Fibroblast of pulmonary artery (primary cell): ENCODE measurements at regions not wholly inside any gene's neighbourhood (a gene's known extent, or its start where the extent isn't known, plus 50 kb on each side); places are given as distances from the start of the nearest gene placed in this dataset.

Experiments used
- DNase-seq: peaks from one replicate; pipeline ENCODE4 v3.0.0-alpha.2; 2010; ENCODE audit warnings: low read depth
- H3K4me3 ChIP-seq: replicated peaks from 2 replicates; pipeline ENCODE4 v1.5.1; 2011; ENCODE audit warnings: low read depth, mild to moderate bottlenecking, control low read depth, low read length, moderate library complexity
- TF ChIP-seq, protein P1 (sequence below): IDR thresholded peaks from 2 replicates; pipeline ENCODE4 v1.5.1; 2011; ENCODE audit warnings: mild to moderate bottlenecking, control low read depth, low read length, inconsistent platforms; ENCODE audit errors: missing control alignments

DNA sequence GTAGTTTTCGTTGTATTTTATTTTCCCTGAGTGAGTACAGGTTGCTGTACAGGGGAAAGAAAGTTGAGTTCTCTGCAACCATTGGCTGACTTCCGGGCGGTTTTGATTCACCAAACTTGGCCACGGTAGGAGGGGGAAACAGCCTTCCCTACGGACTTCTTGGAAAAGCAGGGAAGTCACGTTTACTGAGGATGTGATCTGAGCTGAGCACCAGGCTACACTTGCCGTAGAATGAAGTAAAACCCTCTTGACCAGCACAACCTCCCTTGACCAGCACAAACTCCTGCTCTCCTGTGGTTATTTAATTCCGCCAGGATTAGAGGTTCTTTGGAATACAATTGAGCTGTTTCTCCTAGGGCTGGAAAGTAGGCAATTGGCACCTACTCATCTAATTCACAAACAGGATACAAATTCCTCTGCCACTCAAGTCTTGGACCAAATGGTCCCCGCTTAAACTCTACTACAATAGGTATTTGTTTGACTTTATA lies 242.0 kb upstream of the RBFOX1 start:
- H3K4me3 ChIP-seq = no peak overlapping the region
- TF ChIP-seq, protein P1, sequence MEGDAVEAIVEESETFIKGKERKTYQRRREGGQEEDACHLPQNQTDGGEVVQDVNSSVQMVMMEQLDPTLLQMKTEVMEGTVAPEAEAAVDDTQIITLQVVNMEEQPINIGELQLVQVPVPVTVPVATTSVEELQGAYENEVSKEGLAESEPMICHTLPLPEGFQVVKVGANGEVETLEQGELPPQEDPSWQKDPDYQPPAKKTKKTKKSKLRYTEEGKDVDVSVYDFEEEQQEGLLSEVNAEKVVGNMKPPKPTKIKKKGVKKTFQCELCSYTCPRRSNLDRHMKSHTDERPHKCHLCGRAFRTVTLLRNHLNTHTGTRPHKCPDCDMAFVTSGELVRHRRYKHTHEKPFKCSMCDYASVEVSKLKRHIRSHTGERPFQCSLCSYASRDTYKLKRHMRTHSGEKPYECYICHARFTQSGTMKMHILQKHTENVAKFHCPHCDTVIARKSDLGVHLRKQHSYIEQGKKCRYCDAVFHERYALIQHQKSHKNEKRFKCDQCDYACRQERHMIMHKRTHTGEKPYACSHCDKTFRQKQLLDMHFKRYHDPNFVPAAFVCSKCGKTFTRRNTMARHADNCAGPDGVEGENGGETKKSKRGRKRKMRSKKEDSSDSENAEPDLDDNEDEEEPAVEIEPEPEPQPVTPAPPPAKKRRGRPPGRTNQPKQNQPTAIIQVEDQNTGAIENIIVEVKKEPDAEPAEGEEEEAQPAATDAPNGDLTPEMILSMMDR = no peak
- no peak for DNase-seq

DNA sequence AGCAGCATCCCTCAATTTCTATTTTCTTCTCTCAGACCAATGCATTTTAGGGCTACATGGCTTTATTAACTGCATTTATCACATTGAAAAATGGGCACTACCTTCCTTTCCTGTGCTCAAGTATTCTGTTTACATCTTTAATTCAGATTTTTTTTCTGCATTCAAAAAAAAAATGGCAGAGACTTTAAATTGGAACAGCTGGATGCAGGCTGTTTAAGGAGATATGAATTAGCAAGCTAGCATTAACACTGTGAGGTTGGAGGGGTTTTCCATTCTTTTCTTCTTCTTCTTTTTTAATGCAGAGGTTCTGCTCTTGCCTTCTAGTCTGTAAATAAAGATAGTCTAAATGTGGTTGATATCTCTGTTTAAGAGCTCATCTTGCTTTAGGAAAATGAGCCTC lies 242.9 kb upstream of the RBFOX1 start:
- no peak for DNase-seq
- H3K4me3 ChIP-seq = no peak overlapping the region
- TF ChIP-seq, protein P1 = no peak

DNA sequence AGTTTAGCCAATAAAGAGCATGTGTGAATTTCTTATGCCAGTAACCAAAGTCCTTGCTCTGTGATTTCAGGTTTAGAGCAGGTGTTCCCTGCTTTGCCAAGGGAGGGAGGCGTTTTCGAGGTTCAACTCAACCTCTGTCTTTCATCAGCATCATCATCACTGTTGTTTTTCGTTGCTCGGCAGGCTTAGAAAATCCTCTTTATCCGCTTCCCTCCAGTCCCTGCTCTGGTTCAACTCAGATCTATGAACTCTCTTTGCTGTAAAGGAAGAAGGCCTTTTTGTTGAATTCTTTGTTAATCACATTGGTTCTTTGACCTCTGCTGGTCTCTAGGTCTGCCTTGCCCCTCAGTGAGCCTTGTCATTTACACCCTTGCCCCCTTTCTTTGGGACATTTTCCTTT lies 243.9 kb upstream of the RBFOX1 start:
- no peak for DNase-seq
- H3K4me3 ChIP-seq = no peak overlapping the region
- TF ChIP-seq, protein P1 = no peak

DNA sequence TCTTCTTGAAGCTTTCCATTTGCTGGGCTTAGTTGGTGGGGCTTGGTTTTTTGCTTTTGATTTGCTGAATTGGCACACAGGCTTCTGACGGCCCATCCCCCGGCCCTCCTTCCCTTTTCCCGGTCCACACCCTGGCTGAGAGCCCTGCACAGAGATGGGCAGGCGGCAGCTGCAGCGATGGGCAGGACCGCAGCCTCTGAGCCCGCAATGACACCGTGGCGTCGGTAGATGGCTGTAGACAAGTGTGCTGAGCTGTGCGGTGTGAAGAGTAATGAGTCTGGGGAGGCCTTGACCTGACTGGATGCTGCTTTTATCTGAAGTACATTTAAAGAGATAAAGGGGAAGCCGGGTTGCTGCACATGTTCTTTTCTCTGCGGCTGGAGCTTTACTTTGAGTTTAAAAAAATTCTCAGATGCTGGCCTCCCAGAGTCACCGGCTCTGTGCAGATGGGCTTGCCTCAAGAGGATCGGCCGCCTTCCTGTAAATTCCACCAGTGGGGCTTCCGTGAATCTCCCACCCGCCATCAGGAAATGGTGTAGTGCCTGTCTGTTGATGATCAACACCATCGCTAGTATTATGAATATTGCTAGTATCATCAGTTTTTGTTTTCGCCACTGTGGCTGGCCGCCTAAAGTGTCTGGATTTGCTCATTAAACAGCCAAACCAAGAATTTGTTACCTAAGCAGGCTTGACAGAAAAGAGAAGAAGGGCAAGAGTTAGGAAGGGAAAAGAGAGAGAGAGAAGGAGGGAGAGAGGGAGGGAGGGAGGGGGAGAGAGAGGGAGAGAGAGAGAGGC lies 245.6 kb upstream of the RBFOX1 start:
- TF ChIP-seq, protein P1 = no peak
- H3K4me3 ChIP-seq = no peak overlapping the region
- no peak for DNase-seq

DNA sequence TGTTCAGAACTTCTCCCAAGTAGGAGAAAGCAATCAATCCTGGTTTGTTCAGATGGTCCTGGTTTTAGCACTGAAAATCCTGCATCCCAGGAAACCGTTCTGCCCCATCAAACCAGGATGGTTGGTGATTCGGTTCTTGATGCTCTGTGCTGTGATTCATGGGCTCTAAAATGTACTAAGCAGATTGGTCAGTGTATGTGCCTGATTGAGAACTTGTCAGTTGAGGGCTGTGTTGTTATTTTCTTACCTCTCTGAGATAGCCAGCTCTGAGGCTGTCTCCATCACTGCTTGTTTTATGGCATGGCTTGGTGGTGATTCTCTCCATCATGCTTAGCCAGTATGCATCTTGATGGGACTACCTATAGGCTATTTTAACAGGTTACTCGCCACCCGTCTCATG lies 246.9 kb upstream of the RBFOX1 start:
- no peak for DNase-seq
- TF ChIP-seq, protein P1 = no peak

DNA sequence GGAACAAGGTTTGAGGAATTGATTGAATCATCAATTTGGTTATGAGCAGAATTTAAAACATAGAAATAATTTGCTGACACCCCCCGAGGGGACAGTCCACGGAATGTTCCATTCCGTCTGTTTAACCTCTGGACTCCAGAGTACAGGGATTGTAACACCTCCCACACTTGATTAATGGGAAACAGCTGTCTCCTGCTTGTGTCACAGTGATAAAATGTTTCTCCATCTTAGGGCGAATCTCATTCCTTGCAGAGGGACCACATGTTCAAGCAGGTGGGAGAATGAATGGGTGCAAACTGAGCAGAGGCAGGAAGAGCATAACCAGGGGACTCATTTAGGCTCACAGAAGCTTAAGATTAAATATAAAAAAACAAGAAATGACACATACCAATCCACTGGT lies 249.5 kb upstream of the RBFOX1 start:
- H3K4me3 ChIP-seq = no peak overlapping the region
- DNase-seq = no peak
- TF ChIP-seq, protein P1 = no peak

More for the DNA sequence above, 246.9 kb upstream of the RBFOX1 start:
- no peak overlapping the region for H3K4me3 ChIP-seq

DNA sequence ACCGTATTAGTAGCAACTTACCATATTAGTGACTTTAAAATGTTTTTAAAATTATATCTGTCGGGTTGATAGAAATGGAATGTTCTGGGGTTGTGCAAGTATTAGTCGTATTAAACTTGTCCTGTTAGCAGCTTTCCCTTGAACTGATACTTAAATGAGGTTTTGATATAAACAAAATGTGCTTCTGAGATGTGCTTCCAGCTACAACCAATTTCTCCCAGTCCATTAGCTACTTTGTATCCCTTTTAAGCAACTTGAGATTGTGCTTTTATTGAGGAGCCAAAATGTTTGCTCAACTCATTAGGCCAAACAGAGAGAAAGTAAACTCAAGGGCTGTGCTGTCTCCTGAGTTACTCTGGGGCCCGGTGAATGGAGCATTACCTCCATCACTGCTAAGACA lies 255.0 kb upstream of the RBFOX1 start:
- TF ChIP-seq, protein P1 = no peak
- no peak for DNase-seq
- no peak overlapping the region for H3K4me3 ChIP-seq
